GM18873 (cell line): ENCODE measurements at regions not wholly inside any gene's neighbourhood (a gene's known extent, or its start where the extent isn't known, plus 50 kb on each side); places are given as distances from the start of the nearest gene placed in this dataset.

Experiments used
- ATAC-seq: cut with Tn5 transposase; IDR thresholded peaks from one replicate; pipeline ENCODE4 v1.9.1; 2021; ENCODE audit warnings: mild to moderate bottlenecking, moderate library complexity, moderate number of reproducible peaks; ENCODE audit not compliant: unreplicated experiment, low FRiP score

GRCh38 chrX:134718105-134718965, 60.1 kb upstream of the PLAC1 start:
- no peak for ATAC-seq

GRCh38 chrX:134717698-134718097, 59.4 kb upstream of the PLAC1 start:
- ATAC-seq = no peak

GRCh38 chrX:134716620-134717012, 58.3 kb upstream of the PLAC1 start:
- no peak for ATAC-seq

- ATAC-seq = no peak
These were observed 57.8 kb upstream of the PLAC1 start for GRCh38 chrX:134715930-134716619.

- no peak for ATAC-seq
These were observed 56.4 kb upstream of the PLAC1 start for GRCh38 chrX:134714633-134715110.

GRCh38 chrX:134713618-134714107, 55.4 kb upstream of the PLAC1 start:
- ATAC-seq = no peak

- no peak for ATAC-seq
These were observed 54.0 kb upstream of the PLAC1 start for GRCh38 chrX:134712272-134712671.

GRCh38 chrX:134711135-134711921, 53.1 kb upstream of the PLAC1 start:
- no peak for ATAC-seq
